ENCODE measurements at regions not wholly inside any gene's neighbourhood (a gene's known extent, or its start where the extent isn't known, plus 50 kb on each side); places are given as distances from the start of the nearest gene placed in this dataset.

DNA sequence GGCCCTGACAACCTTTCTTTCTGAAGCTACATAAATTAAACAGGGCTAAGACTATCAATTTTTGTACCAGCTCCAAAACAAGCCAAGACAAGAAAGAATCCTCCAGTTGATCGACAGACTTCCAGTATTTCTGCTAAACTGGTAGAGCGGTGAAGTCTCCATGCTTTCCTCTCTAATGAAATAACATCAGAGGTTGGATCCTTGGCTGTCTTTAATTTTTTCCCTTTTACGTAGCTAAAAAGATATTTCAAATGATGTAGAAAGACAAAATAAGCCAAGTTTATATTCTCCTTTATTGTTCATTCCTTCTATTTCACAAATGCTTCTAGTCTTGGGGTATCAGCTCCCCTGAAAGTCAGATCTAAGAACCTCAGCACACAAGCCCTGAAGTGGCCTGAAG lies 434.9 kb downstream of the NFIB start:
- POLR2A ChIA-PET: no interaction called here
- in situ Hi-C loops (cut with HindIII; ENCODE audit: low pct_unique_long_range_greater_than_20kb, low sequenced_read_pairs) (no loop called here), intact Hi-C loops (cut with micrococcal nuclease; ENCODE audit: unreplicated experiment) (no loop called here)
- TF ChIP-seq SIN3A (IDR thresholded peaks at IDR 0.05; ENCODE audit: borderline replicate concordance, insufficient read depth, low read depth, low read length) (no peak), TCF7L2 (IDR thresholded peaks at IDR 0.05; ENCODE audit: low read depth, low read length) (no peak)
- no peaks in the 10 kb centered on the region for H3K9me3 ChIP-seq (ENCODE audit: control insufficient read depth, insufficient read depth, low read depth, low read length)
- ATAC-seq (no peak), DNase-seq (ENCODE audit: low read depth, low spot score) (no peak)
- H3K4me3 ChIP-seq (ENCODE audit: low read depth in 2 of 2, low read length in 2 of 2): no peak overlapping the region
- BruUV-seq (replicated peaks): no TSS peak
- no peaks in the 10 kb centered on the region for H3K27me3 ChIP-seq (ENCODE audit: control insufficient read depth, insufficient read depth, low read length)
- CTCF ChIA-PET: no interaction called here
- no peaks in the 10 kb centered on the region for H3K36me3 ChIP-seq (ENCODE audit: control insufficient read depth, insufficient read depth, low read length)
- no peak overlapping the region for H3K27ac ChIP-seq (ENCODE audit: low read length)
- H3K4me1 ChIP-seq (ENCODE audit: control insufficient read depth, insufficient read depth, low read length): no peaks in the 10 kb centered on the region

DNA sequence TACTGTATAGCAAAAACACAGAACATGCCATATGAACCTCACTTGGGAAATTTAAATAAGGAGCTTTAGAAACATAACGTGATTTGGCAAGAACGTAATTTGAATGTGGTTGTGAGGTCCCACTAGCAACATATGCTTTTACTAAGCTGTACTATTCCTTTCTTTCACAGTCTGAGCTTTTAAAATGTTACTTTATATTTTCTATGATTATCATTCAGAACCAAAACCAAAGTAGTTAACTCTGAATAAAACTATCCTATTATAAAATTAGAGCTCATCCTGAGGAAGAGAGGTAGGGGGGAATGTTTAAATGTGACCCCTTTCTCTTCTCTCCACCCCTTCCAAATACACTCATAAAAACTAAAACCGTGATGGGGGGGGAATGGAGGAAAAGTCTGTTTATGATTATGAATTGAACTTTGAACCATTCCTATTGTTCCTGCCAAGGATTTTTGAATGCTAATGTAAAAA lies 435.7 kb downstream of the NFIB start:
- TF ChIP-seq SIN3A (IDR thresholded peaks at IDR 0.05; ENCODE audit: borderline replicate concordance, insufficient read depth, low read depth, low read length): no peak
- TF ChIP-seq, protein P1, sequence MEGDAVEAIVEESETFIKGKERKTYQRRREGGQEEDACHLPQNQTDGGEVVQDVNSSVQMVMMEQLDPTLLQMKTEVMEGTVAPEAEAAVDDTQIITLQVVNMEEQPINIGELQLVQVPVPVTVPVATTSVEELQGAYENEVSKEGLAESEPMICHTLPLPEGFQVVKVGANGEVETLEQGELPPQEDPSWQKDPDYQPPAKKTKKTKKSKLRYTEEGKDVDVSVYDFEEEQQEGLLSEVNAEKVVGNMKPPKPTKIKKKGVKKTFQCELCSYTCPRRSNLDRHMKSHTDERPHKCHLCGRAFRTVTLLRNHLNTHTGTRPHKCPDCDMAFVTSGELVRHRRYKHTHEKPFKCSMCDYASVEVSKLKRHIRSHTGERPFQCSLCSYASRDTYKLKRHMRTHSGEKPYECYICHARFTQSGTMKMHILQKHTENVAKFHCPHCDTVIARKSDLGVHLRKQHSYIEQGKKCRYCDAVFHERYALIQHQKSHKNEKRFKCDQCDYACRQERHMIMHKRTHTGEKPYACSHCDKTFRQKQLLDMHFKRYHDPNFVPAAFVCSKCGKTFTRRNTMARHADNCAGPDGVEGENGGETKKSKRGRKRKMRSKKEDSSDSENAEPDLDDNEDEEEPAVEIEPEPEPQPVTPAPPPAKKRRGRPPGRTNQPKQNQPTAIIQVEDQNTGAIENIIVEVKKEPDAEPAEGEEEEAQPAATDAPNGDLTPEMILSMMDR (IDR thresholded peaks at IDR 0.05): no peak
- TF ChIP-seq TCF7L2 (IDR thresholded peaks at IDR 0.05; ENCODE audit: low read depth, low read length): no peak
- no peaks in the 10 kb centered on the region for H3K9me3 ChIP-seq (ENCODE audit: control insufficient read depth, insufficient read depth, low read depth, low read length)
- no peak overlapping the region for H3K4me3 ChIP-seq (ENCODE audit: low read depth in 2 of 2, low read length in 2 of 2)
- in situ Hi-C loops (cut with HindIII; ENCODE audit: low pct_unique_long_range_greater_than_20kb, low sequenced_read_pairs) (no loop called here), intact Hi-C loops (cut with micrococcal nuclease; ENCODE audit: unreplicated experiment) (no loop called here)
- ChIA-PET CTCF (no interaction called here), POLR2A (no interaction called here)
- BruUV-seq (replicated peaks): no TSS peak
- DNase-seq (ENCODE audit: low read depth, low spot score): no peak
- no peaks in the 10 kb centered on the region for H3K4me1 ChIP-seq (ENCODE audit: control insufficient read depth, insufficient read depth, low read length)
- H3K27ac ChIP-seq (ENCODE audit: low read length): no peak overlapping the region
- no peak for ATAC-seq
- H3K27me3 ChIP-seq (ENCODE audit: control insufficient read depth, insufficient read depth, low read length): no peaks in the 10 kb centered on the region
- H3K36me3 ChIP-seq (ENCODE audit: control insufficient read depth, insufficient read depth, low read length): no peaks in the 10 kb centered on the region

DNA sequence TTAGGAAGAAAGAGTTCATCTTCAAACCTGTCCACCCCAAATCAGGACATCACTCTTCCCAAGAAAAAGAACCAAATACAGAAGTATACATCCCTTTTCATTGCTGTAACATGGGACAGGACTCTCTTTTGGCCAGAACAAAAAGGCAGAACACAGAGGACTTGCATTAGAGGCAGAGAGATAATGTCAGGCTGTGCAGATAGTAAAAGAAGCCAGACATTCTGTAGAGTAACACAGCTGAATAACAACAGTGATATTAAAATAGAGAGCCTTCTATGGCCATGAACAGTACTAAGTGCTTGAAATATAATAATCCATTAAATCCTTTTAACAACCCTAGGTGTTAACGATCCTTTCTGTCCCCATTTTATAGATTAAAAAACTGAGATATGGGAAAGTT lies 437.2 kb downstream of the NFIB start:
- intact Hi-C loops (cut with micrococcal nuclease; ENCODE audit: unreplicated experiment): no loop called here

More for the DNA sequence above, 437.2 kb downstream of the NFIB start:
- H3K27me3 ChIP-seq (ENCODE audit: control insufficient read depth, insufficient read depth, low read length): no peaks in the 10 kb centered on the region
- ATAC-seq (no peak), DNase-seq (ENCODE audit: low read depth, low spot score) (no peak)
- in situ Hi-C loops (cut with HindIII; ENCODE audit: low pct_unique_long_range_greater_than_20kb, low sequenced_read_pairs): no loop called here
- no peaks in the 10 kb centered on the region for H3K4me1 ChIP-seq (ENCODE audit: control insufficient read depth, insufficient read depth, low read length)
- POLR2A ChIA-PET: no interaction called here
- H3K9me3 ChIP-seq (ENCODE audit: control insufficient read depth, insufficient read depth, low read depth, low read length): no peaks in the 10 kb centered on the region
- no peak for TF ChIP-seq SIN3A (IDR thresholded peaks at IDR 0.05; ENCODE audit: borderline replicate concordance, insufficient read depth, low read depth, low read length)
- TF ChIP-seq, protein P2, sequence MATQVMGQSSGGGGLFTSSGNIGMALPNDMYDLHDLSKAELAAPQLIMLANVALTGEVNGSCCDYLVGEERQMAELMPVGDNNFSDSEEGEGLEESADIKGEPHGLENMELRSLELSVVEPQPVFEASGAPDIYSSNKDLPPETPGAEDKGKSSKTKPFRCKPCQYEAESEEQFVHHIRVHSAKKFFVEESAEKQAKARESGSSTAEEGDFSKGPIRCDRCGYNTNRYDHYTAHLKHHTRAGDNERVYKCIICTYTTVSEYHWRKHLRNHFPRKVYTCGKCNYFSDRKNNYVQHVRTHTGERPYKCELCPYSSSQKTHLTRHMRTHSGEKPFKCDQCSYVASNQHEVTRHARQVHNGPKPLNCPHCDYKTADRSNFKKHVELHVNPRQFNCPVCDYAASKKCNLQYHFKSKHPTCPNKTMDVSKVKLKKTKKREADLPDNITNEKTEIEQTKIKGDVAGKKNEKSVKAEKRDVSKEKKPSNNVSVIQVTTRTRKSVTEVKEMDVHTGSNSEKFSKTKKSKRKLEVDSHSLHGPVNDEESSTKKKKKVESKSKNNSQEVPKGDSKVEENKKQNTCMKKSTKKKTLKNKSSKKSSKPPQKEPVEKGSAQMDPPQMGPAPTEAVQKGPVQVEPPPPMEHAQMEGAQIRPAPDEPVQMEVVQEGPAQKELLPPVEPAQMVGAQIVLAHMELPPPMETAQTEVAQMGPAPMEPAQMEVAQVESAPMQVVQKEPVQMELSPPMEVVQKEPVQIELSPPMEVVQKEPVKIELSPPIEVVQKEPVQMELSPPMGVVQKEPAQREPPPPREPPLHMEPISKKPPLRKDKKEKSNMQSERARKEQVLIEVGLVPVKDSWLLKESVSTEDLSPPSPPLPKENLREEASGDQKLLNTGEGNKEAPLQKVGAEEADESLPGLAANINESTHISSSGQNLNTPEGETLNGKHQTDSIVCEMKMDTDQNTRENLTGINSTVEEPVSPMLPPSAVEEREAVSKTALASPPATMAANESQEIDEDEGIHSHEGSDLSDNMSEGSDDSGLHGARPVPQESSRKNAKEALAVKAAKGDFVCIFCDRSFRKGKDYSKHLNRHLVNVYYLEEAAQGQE (IDR thresholded peaks at IDR 0.05; ENCODE audit: insufficient read depth in 1 of 2, low read depth in 2 of 2, low read length in 1 of 2): no peak
- no peak for TF ChIP-seq POLR2AphosphoS5 (IDR thresholded peaks at IDR 0.05; ENCODE audit: low read depth, low read length)
- TF ChIP-seq, protein P1 (IDR thresholded peaks at IDR 0.05): no peak
- TF ChIP-seq TCF7L2 (IDR thresholded peaks at IDR 0.05; ENCODE audit: low read depth, low read length): no peak
- no peak overlapping the region for H3K4me3 ChIP-seq (ENCODE audit: low read depth in 2 of 2, low read length in 2 of 2)
- H3K36me3 ChIP-seq (ENCODE audit: control insufficient read depth, insufficient read depth, low read length): no peaks in the 10 kb centered on the region
- CTCF ChIA-PET: no interaction called here
- no peak overlapping the region for H3K27ac ChIP-seq (ENCODE audit: low read length)
- no TSS peak for BruUV-seq (replicated peaks)
